ENCODE measurements at regions not wholly inside any gene's neighbourhood (a gene's known extent, or its start where the extent isn't known, plus 50 kb on each side); places are given as distances from the start of the nearest gene placed in this dataset.

- no peaks in the 10 kb centered on the region for H3K9me3 ChIP-seq (replicated peaks; ENCODE audit: insufficient read depth, low read length)
- no peak overlapping the region for H3K4me3 ChIP-seq (ENCODE audit: low read length)
- H4K20me1 ChIP-seq (ENCODE audit: insufficient read depth, low read length) = no peaks in the 10 kb centered on the region
- no peak overlapping the region for H2AFZ ChIP-seq (ENCODE audit: low read length)
- no peaks in the 10 kb centered on the region for H3K4me1 ChIP-seq (ENCODE audit: low read length)
- no peaks in the 10 kb centered on the region for H3K79me2 ChIP-seq (ENCODE audit: low read length)
- H3K9ac ChIP-seq (ENCODE audit: low read length) = no peak overlapping the region
- no peaks in the 10 kb centered on the region for H3F3A ChIP-seq (ENCODE audit: insufficient read depth, low read length)
- DNase-seq = no peak
- no peaks in the 10 kb centered on the region for H3K36me3 ChIP-seq (replicated peaks; ENCODE audit: insufficient read depth, low read length)
- H3K4me2 ChIP-seq (ENCODE audit: low read depth, low read length) = no peak overlapping the region
- no peak for TF ChIP-seq CTCF (IDR thresholded peaks at IDR 0.05; ENCODE audit: low read length)
- no peak for TF ChIP-seq EZH2phosphoT487 (IDR thresholded peaks at IDR 0.05; ENCODE audit: low read length)
- no peak for TF ChIP-seq EZH2 (optimal IDR thresholded peaks at IDR 0.05; ENCODE audit: low read depth, low read length)
- H3K27me3 ChIP-seq (replicated peaks; ENCODE audit: insufficient read depth, low read length) = no peaks in the 10 kb centered on the region
- H3K27ac ChIP-seq (ENCODE audit: low read length) = no peak overlapping the region
- H3K9me2 ChIP-seq (replicated peaks; ENCODE audit: insufficient read depth, low read length) = no peaks in the 10 kb centered on the region
These were observed 374.3 kb upstream of the XYLT1 start for GRCh38 chr16:17845031-17845430.

GRCh38 chr16:17843905-17844304, 373.1 kb upstream of the XYLT1 start:
- Histone ChIP-seq H3K4me1 (ENCODE audit: low read length) (no peaks in the 10 kb centered on the region), H3K27me3 (replicated peaks; ENCODE audit: insufficient read depth, low read length) (no peaks in the 10 kb centered on the region), H3K9me3 (replicated peaks; ENCODE audit: insufficient read depth, low read length) (no peaks in the 10 kb centered on the region), H3K27ac (ENCODE audit: low read length) (no peak overlapping the region), H3K9ac (ENCODE audit: low read length) (no peak overlapping the region), H4K20me1 (ENCODE audit: insufficient read depth, low read length) (no peaks in the 10 kb centered on the region), H3K4me3 (ENCODE audit: low read length) (no peak overlapping the region), H2AFZ (ENCODE audit: low read length) (no peak overlapping the region), H3K9me2 (replicated peaks; ENCODE audit: insufficient read depth, low read length) (no peaks in the 10 kb centered on the region), H3F3A (ENCODE audit: insufficient read depth, low read length) (no peaks in the 10 kb centered on the region), H3K4me2 (ENCODE audit: low read depth, low read length) (no peak overlapping the region), H3K79me2 (ENCODE audit: low read length) (no peaks in the 10 kb centered on the region), H3K36me3 (replicated peaks; ENCODE audit: insufficient read depth, low read length) (no peaks in the 10 kb centered on the region)
- DNase-seq = no peak
- no peak for TF ChIP-seq EZH2 (optimal IDR thresholded peaks at IDR 0.05; ENCODE audit: low read depth, low read length)
- no peak for TF ChIP-seq CTCF (IDR thresholded peaks at IDR 0.05; ENCODE audit: low read length)
- no peak for TF ChIP-seq EZH2phosphoT487 (IDR thresholded peaks at IDR 0.05; ENCODE audit: low read length)

- H3K27ac ChIP-seq (ENCODE audit: low read length) = no peak overlapping the region
These were observed 369.1 kb upstream of the XYLT1 start for GRCh38 chr16:17839907-17840306.

More at GRCh38 chr16:17839907-17840306, 369.1 kb upstream of the XYLT1 start:
- TF ChIP-seq EZH2phosphoT487 (IDR thresholded peaks at IDR 0.05; ENCODE audit: low read length) (no peak), EZH2 (optimal IDR thresholded peaks at IDR 0.05; ENCODE audit: low read depth, low read length) (no peak), CTCF (IDR thresholded peaks at IDR 0.05; ENCODE audit: low read length) (no peak)
- no peaks in the 10 kb centered on the region for H3K4me1 ChIP-seq (ENCODE audit: low read length)
- no peak overlapping the region for H2AFZ ChIP-seq (ENCODE audit: low read length)
- H3K4me2 ChIP-seq (ENCODE audit: low read depth, low read length) = no peak overlapping the region
- DNase-seq = no peak
- H3K36me3 ChIP-seq (replicated peaks; ENCODE audit: insufficient read depth, low read length) = no peaks in the 10 kb centered on the region
- H3K4me3 ChIP-seq (ENCODE audit: low read length) = no peak overlapping the region
- H3K27me3 ChIP-seq (replicated peaks; ENCODE audit: insufficient read depth, low read length) = no peaks in the 10 kb centered on the region
- no peaks in the 10 kb centered on the region for H3K9me3 ChIP-seq (replicated peaks; ENCODE audit: insufficient read depth, low read length)
- no peak overlapping the region for H3K9ac ChIP-seq (ENCODE audit: low read length)
- no peaks in the 10 kb centered on the region for H3K9me2 ChIP-seq (replicated peaks; ENCODE audit: insufficient read depth, low read length)
- no peaks in the 10 kb centered on the region for H3F3A ChIP-seq (ENCODE audit: insufficient read depth, low read length)
- no peaks in the 10 kb centered on the region for H4K20me1 ChIP-seq (ENCODE audit: insufficient read depth, low read length)
- H3K79me2 ChIP-seq (ENCODE audit: low read length) = no peaks in the 10 kb centered on the region

Measured in MM.1S (cell line).